Erythroblast (primary cell): ENCODE measurements at regions not wholly inside any gene's neighbourhood (a gene's known extent, or its start where the extent isn't known, plus 50 kb on each side); places are given as distances from the start of the nearest gene placed in this dataset.

Experiments used
- GATA1 ChIP-seq: IDR thresholded peaks from 2 replicates; pipeline ENCODE4 v1.6.1; 2011; ENCODE audit warnings: low read depth, mild to moderate bottlenecking, control low read depth, low read length, moderate library complexity
- POLR2A ChIP-seq: IDR thresholded peaks from 2 replicates; pipeline ENCODE4 v1.6.1; 2011; ENCODE audit warnings: mild to moderate bottlenecking, low read length

GRCh38 chr6:81962198-81962597 is 209.7 kb upstream of the TENT5A start:
- TF ChIP-seq GATA1 = no peak
- no peak for TF ChIP-seq POLR2A
